ENCODE measurements at regions not wholly inside any gene's neighbourhood (a gene's known extent, or its start where the extent isn't known, plus 50 kb on each side); places are given as distances from the start of the nearest gene placed in this dataset.

GRCh38 chr3:178334239-178334638 is 202.0 kb upstream of the KCNMB2 start:
- Histone ChIP-seq H3K9me1 (replicated peaks; ENCODE audit: control insufficient read depth, extremely low read depth, insufficient read depth, low read length) (no peaks in the 10 kb centered on the region), H3K9me3 (replicated peaks; ENCODE audit: control insufficient read depth, insufficient read depth, low read length) (no peaks in the 10 kb centered on the region), H4K20me1 (replicated peaks; ENCODE audit: control insufficient read depth, extremely low read depth, insufficient read depth, low read length) (no peaks in the 10 kb centered on the region), H3K79me2 (ENCODE audit: control insufficient read depth, insufficient read depth, low read length) (no peaks in the 10 kb centered on the region), H3K4me1 (ENCODE audit: control insufficient read depth, extremely low read depth, insufficient read depth, low read length) (no peaks in the 10 kb centered on the region), H3K9ac (replicated peaks; ENCODE audit: extremely low read depth, insufficient read depth, low read length) (no peak overlapping the region), H3K4me3 (replicated peaks in 1 of 3; ENCODE audit: insufficient read depth in 1 of 3, low read depth in 1 of 3, low read length in 3 of 3) (no peak overlapping the region), H3K36me3 (ENCODE audit: control insufficient read depth in 2 of 2, extremely low read depth in 1 of 2, insufficient read depth in 2 of 2, low read length in 2 of 2) (no peaks in the 10 kb centered on the region), H3K27me3 (ENCODE audit: control insufficient read depth in 2 of 2, insufficient read depth in 2 of 2, low read length in 2 of 2) (no peaks in the 10 kb centered on the region), H2AFZ (ENCODE audit: low read depth, low read length) (no peak overlapping the region), H3K27ac (ENCODE audit: insufficient read depth, low read depth, low read length) (no peak overlapping the region), H3K4me2 (ENCODE audit: insufficient read depth, low read length) (no peak overlapping the region)
- TF ChIP-seq POLR2AphosphoS5 (IDR thresholded peaks at IDR 0.05; ENCODE audit: insufficient read depth, low read depth, low read length), result no peak
- no peak for TF ChIP-seq EZH2 (IDR thresholded peaks at IDR 0.05; ENCODE audit: borderline replicate concordance, low read depth, low read length, severe bottlenecking)
- no peak for TF ChIP-seq GATA2 (IDR thresholded peaks at IDR 0.05; ENCODE audit: insufficient read depth, insufficient read length, low read depth, low read length)
- no peak for TF ChIP-seq FOS (IDR thresholded peaks at IDR 0.05; ENCODE audit: borderline replicate concordance, insufficient read depth, low read length)
- TF ChIP-seq, protein P1, sequence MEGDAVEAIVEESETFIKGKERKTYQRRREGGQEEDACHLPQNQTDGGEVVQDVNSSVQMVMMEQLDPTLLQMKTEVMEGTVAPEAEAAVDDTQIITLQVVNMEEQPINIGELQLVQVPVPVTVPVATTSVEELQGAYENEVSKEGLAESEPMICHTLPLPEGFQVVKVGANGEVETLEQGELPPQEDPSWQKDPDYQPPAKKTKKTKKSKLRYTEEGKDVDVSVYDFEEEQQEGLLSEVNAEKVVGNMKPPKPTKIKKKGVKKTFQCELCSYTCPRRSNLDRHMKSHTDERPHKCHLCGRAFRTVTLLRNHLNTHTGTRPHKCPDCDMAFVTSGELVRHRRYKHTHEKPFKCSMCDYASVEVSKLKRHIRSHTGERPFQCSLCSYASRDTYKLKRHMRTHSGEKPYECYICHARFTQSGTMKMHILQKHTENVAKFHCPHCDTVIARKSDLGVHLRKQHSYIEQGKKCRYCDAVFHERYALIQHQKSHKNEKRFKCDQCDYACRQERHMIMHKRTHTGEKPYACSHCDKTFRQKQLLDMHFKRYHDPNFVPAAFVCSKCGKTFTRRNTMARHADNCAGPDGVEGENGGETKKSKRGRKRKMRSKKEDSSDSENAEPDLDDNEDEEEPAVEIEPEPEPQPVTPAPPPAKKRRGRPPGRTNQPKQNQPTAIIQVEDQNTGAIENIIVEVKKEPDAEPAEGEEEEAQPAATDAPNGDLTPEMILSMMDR (IDR thresholded peaks at IDR 0.05; ENCODE audit: extremely low read depth in 1 of 2, insufficient read depth in 1 of 2, low read depth in 1 of 2, low read length in 2 of 2), result no peak
- TF ChIP-seq MAX (IDR thresholded peaks at IDR 0.05; ENCODE audit: insufficient read depth, insufficient read length), result no peak
- TF ChIP-seq JUN (IDR thresholded peaks at IDR 0.05; ENCODE audit: borderline replicate concordance, insufficient read depth, insufficient read length, low read depth), result no peak
- no peak for TF ChIP-seq POLR2A (IDR thresholded peaks at IDR 0.05; ENCODE audit: low read depth, low read length)
- no peak for TF ChIP-seq MYC (IDR thresholded peaks at IDR 0.05; ENCODE audit: low read depth, low read length)
- FAIRE-seq, result no peak
- ChIA-PET POLR2A (no interaction called here), CTCF (no interaction called here)
- DNase-seq (ENCODE audit: low read depth, low spot score), result no peak
- intact Hi-C loops (cut with micrococcal nuclease) (no loop called here), dilution Hi-C loops (cut with MboI; ENCODE audit: extremely low pct_ligation_motif_present, low sequenced_read_pairs) (no loop called here)
- BruUV-seq (replicated peaks), result no TSS peak
